RWPE2 (cell line): ENCODE measurements at regions not wholly inside any gene's neighbourhood (a gene's known extent, or its start where the extent isn't known, plus 50 kb on each side); places are given as distances from the start of the nearest gene placed in this dataset.

ENCODE experiments used
- ATAC-seq: fragments of 200-7000 bp; cut with Tn5 transposase; 3 replicates; pipeline ENCODE4 v1.9.1; 2021; ENCODE audit warnings: low read depth
- DNase-seq: peaks from one replicate; pipeline ENCODE4 v3.0.0-alpha.2; 2020; ENCODE audit warnings: low spot score
- H3K27ac ChIP-seq: fragments of 450-650 bp; 2 replicates; pipeline ENCODE4 v1.5.1; 2017; ENCODE audit warnings: mild to moderate bottlenecking; ENCODE audit not compliant: poor library complexity, severe bottlenecking
- H3K27me3 ChIP-seq: fragments of 250-450 bp; sonication (Bioruptor Pico); 2 replicates; pipeline ENCODE4 v1.5.1; 2021; ENCODE audit warnings: mild to moderate bottlenecking, moderate library complexity; ENCODE audit not compliant: insufficient read depth, poor library complexity, severe bottlenecking
- H3K36me3 ChIP-seq: fragments of 250-450 bp; sonication (Bioruptor Pico); 2 replicates; pipeline ENCODE4 v1.5.1; 2020; ENCODE audit warnings: low read depth, mild to moderate bottlenecking, moderate library complexity
- H3K4me1 ChIP-seq: fragments of 250-450 bp; sonication (Bioruptor Pico); 2 replicates; pipeline ENCODE4 v1.5.1; 2021; ENCODE audit warnings: mild to moderate bottlenecking, moderate library complexity; ENCODE audit not compliant: insufficient read depth, poor library complexity, severe bottlenecking
- H3K4me3 ChIP-seq: fragments of 250-450 bp; sonication (Bioruptor Pico); 2 replicates; pipeline ENCODE4 v1.5.1; 2021; ENCODE audit warnings: mild to moderate bottlenecking, moderate library complexity; ENCODE audit not compliant: severe bottlenecking
- H3K9me3 ChIP-seq: fragments of 250-450 bp; sonication (Bioruptor Pico); 2 replicates; pipeline ENCODE4 v1.5.1; 2021; ENCODE audit warnings: mild to moderate bottlenecking, moderate library complexity; ENCODE audit not compliant: severe bottlenecking
- CTCF ChIP-seq: fragments of 450-650 bp; IDR thresholded peaks from one replicate; pipeline ENCODE4 v1.5.1; 2017; ENCODE audit warnings: mild to moderate bottlenecking, moderate library complexity; ENCODE audit not compliant: poor library complexity, severe bottlenecking

- H3K9me3 ChIP-seq, result no peaks in the 10 kb centered on the region
- H3K36me3 ChIP-seq, result no peaks in the 10 kb centered on the region
- no peaks in the 10 kb centered on the region for H3K27me3 ChIP-seq
- peaks cover 2% of the 10 kb centered on the region for H3K4me1 ChIP-seq
- TF ChIP-seq CTCF, result peak; percentile 76
- DNase-seq (no peak), ATAC-seq (peak; percentile 58)
- no peak overlapping the region for H3K4me3 ChIP-seq
- H3K27ac ChIP-seq, result no peak overlapping the region
These were observed 101.6 kb downstream of the ZPLD1 start for GRCh38 chr3:102536456-102536855.

DNA sequence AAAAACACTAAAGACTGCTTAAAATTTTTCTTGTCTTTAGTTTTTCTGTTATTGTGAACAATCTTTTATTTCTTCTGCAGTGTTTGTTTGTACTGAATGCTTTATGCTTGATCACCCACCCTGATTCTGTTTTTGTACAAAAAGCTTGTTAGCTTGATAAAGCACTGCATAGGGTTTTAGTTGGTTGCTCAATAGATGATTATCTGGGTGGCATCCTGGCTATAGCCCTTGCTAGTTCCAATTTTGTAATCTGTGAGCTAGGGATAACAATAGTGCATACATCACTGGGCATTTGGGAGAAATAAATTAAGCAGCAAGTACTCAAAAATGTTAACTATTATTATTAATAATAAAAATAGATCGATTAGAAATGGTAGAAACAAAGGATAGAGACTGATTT, 102.3 kb downstream of the ZPLD1 start:
- Histone ChIP-seq H3K9me3 (no peaks in the 10 kb centered on the region), H3K27me3 (no peaks in the 10 kb centered on the region), H3K27ac (no peak overlapping the region), H3K4me1 (no peaks in the 10 kb centered on the region), H3K36me3 (no peaks in the 10 kb centered on the region), H3K4me3 (no peak overlapping the region)
- ATAC-seq, result no peak
- no peak for DNase-seq
- TF ChIP-seq CTCF, result no peak

DNA sequence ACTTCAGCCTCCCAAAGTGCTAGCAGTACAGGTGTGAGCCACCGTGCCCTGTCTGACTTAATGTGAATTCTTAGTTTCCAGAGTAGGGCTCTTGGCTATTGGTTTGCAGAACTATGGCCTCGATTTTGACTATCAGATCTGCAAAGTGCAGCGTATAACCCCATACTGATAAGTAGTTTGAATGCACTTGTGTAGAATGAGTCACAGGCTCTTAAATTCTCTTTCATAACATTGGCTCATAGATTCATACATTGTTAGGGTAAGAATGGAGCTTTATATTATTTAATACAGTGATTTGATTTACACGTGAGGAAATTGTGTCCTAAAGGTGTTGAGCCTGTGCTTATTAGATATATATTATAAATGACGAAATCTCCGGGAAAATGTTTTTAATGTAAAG, 109.9 kb downstream of the ZPLD1 start:
- no peak for ATAC-seq

GRCh38 chr3:102545276-102545675, 110.5 kb downstream of the ZPLD1 start:
- Histone ChIP-seq H3K4me3 (no peak overlapping the region), H3K36me3 (no peaks in the 10 kb centered on the region), H3K9me3 (no peaks in the 10 kb centered on the region), H3K27ac (no peak overlapping the region), H3K27me3 (no peaks in the 10 kb centered on the region), H3K4me1 (no peaks in the 10 kb centered on the region)
- no peak for TF ChIP-seq CTCF
- no peak for DNase-seq
- no peak for ATAC-seq

More for the DNA sequence above, 109.9 kb downstream of the ZPLD1 start:
- H3K27ac ChIP-seq, result no peak overlapping the region
- H3K4me1 ChIP-seq, result no peaks in the 10 kb centered on the region
- H3K36me3 ChIP-seq, result no peaks in the 10 kb centered on the region
- H3K9me3 ChIP-seq, result no peaks in the 10 kb centered on the region
- DNase-seq, result no peak
- no peak overlapping the region for H3K4me3 ChIP-seq
- TF ChIP-seq CTCF, result no peak
- no peaks in the 10 kb centered on the region for H3K27me3 ChIP-seq

DNA sequence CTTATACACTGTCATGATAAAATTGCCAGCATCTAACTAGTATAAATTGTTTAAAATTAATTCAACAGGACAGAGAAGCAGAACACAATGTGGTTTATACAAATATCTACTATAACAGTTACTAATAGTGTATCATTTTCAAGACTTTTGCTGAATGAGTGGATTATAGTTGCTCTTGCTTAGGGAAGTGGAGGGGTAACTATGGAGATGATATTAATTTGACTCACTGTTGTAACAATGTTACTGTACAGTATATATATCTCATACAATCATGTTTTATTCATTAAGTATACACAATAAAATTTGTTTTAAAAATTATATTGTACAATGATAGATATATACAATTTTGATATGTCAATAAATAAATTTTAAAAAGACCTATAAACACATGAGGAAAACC, 119.1 kb downstream of the ZPLD1 start:
- no peak for ATAC-seq
- Histone ChIP-seq H3K9me3 (no peaks in the 10 kb centered on the region), H3K36me3 (no peaks in the 10 kb centered on the region), H3K27ac (no peak overlapping the region), H3K4me3 (no peak overlapping the region), H3K4me1 (no peaks in the 10 kb centered on the region), H3K27me3 (peaks cover 3% of the 10 kb centered on the region)
- DNase-seq, result no peak
- TF ChIP-seq CTCF, result no peak
